HepG2 (cell line): ENCODE measurements at regions not wholly inside any gene's neighbourhood (a gene's known extent, or its start where the extent isn't known, plus 50 kb on each side); places are given as distances from the start of the nearest gene placed in this dataset.

ENCODE experiments used
- ATAC-seq: fragments of 200-7000 bp; cut with Tn5 transposase; 3 replicates; pipeline ENCODE4 v1.9.1; 2020; ENCODE audit warnings: mild to moderate bottlenecking, moderate library complexity
- BruUV-seq: library from RNA; stranded (reverse); fragments of 400-500 nt; replicated peaks from 2 replicates; lab custom pipeline; 2021; lab: Mats Ljungman, UMichigan
- CTCF ChIA-PET: fragments of 300-600 bp; formaldehyde crosslinking; extraction: SDS; loops from one replicate; lab custom pipeline; 2021; ENCODE audit warnings: low total read pairs, inconsistent platforms, low intra/inter-chr PET ratio; lab: Yijun Ruan, JAX
- POLR2A ChIA-PET: fragments of 350-600 bp; sonication (Branson Sonifier 250); formaldehyde crosslinking; loops from one replicate; lab custom pipeline; 2020; ENCODE audit warnings: antibody characterized with exemption, inconsistent platforms; lab: Yijun Ruan, JAX
- DNase-seq: peaks from one replicate; pipeline ENCODE4 v3.0.0-alpha.2; 2015; ENCODE audit warnings: low spot score
- FAIRE-seq: peaks from 3 replicates; lab custom pipeline; 2011; peaks lifted over from hg19 to GRCh38; lab: Jason Lieb, UNC
- H2AFZ ChIP-seq: one replicate; pipeline ENCODE4 v1.6.1; 2011; ENCODE audit warnings: low read length, inconsistent platforms
- H3K27ac ChIP-seq: fragments of 300-600 bp; 3 replicates; pipeline ENCODE4 v1.8.0; 2011; ENCODE audit warnings: mixed run types, mild to moderate bottlenecking, mixed read lengths, low read length, inconsistent platforms; ENCODE audit not compliant: insufficient read depth; ENCODE audit errors: extremely low read length
- H3K27me3 ChIP-seq, 2 experiments: fragments of 200-600 bp in 1 of 2; 2 replicates in 1 of 2; 3 replicates in 1 of 2; pipeline versions ENCODE4 v1.6.0 to v1.8.0; 2011; ENCODE audit warnings: low read length in 2 of 2, mild to moderate bottlenecking in 2 of 2, moderate library complexity in 2 of 2, inconsistent platforms in 1 of 2; ENCODE audit not compliant: insufficient read depth in 2 of 2, control insufficient read depth in 1 of 2
- H3K36me3 ChIP-seq, 2 experiments: fragments of 200-600 bp in 1 of 2; replicated peaks in 1 of 2; 2 replicates in 1 of 2; 3 replicates in 1 of 2; pipeline versions ENCODE4 v1.5.1 to v1.8.0; 2011; ENCODE audit warnings: low read length in 2 of 2, inconsistent platforms in 1 of 2; ENCODE audit not compliant: insufficient read depth in 2 of 2, control insufficient read depth in 1 of 2
- H3K4me1 ChIP-seq: 2 replicates; pipeline ENCODE4 v1.5.1; 2012; ENCODE audit warnings: low read length, inconsistent platforms; ENCODE audit not compliant: insufficient read depth
- H3K4me2 ChIP-seq: 2 replicates; pipeline ENCODE4 v1.6.0; 2011; ENCODE audit warnings: low read depth, low read length, inconsistent platforms
- H3K4me3 ChIP-seq, 3 experiments: fragments of 200-600 bp in 1 of 3; sonication (generic), shearing (Covaris generic) in 1 of 3; replicated peaks in 1 of 3; 2 replicates each; pipeline ENCODE4 v1.5.1; 2011 to 2016; ENCODE audit warnings: low read length in 3 of 3, inconsistent platforms in 2 of 3, low read depth in 2 of 3, mild to moderate bottlenecking in 2 of 3, control low read depth in 1 of 3, mixed read lengths in 1 of 3; ENCODE audit not compliant: insufficient read depth in 1 of 3
- H3K79me2 ChIP-seq: one replicate; pipeline ENCODE4 v1.6.1; 2011; ENCODE audit warnings: low read length, inconsistent platforms; ENCODE audit not compliant: insufficient read depth
- H3K9ac ChIP-seq: 2 replicates; pipeline ENCODE4 v1.6.0; 2011; ENCODE audit warnings: mild to moderate bottlenecking, low read depth, low read length, inconsistent platforms; ENCODE audit not compliant: insufficient read depth
- H3K9me3 ChIP-seq: 2 replicates; pipeline ENCODE4 v1.5.1; 2012; ENCODE audit warnings: mild to moderate bottlenecking, low read length
- H4K20me1 ChIP-seq: 2 replicates; pipeline ENCODE4 v1.6.0; 2011; ENCODE audit warnings: inconsistent platforms, mild to moderate bottlenecking, low read length, moderate library complexity; ENCODE audit not compliant: insufficient read depth
- AKAP8 ChIP-seq: sonication (generic); formaldehyde crosslinking; IDR thresholded peaks from 2 replicates; pipeline ENCODE4 v1.5.1; 2020; ENCODE audit warnings: mild to moderate bottlenecking, missing genetic modification reagents
- CBX2 ChIP-seq, 2 experiments: fragments of 200-600 bp in 1 of 2; sonication (generic); formaldehyde crosslinking in 1 of 2; IDR thresholded peaks; 2 replicates each; pipeline versions ENCODE4 v1.7.0 to v1.8.1; 2018 to 2022; ENCODE audit warnings: low read depth in 2 of 2, low read length in 1 of 2, mild to moderate bottlenecking in 1 of 2, missing genetic modification reagents in 1 of 2
- ELF3 ChIP-seq: IDR thresholded peaks from 2 replicates; pipeline ENCODE4 v1.6.1; 2016; ENCODE audit warnings: missing genetic modification reagents, missing compliant biosample characterization
- HIC2 ChIP-seq: sonication (generic); formaldehyde crosslinking; IDR thresholded peaks from 2 replicates; pipeline ENCODE4 v1.9.0; 2022; ENCODE audit warnings: low read depth, missing genetic modification reagents
- KAT7 ChIP-seq: IDR thresholded peaks from 2 replicates; pipeline ENCODE4 v1.6.1; 2018; ENCODE audit warnings: borderline replicate concordance, missing compliant biosample characterization
- KLF11 ChIP-seq: IDR thresholded peaks from 2 replicates; pipeline ENCODE4 v1.6.1; 2016; ENCODE audit warnings: missing compliant biosample characterization
- MED8 ChIP-seq: sonication (generic); formaldehyde crosslinking; IDR thresholded peaks from 2 replicates; pipeline ENCODE4 v1.8.1; 2023; ENCODE audit warnings: mild to moderate bottlenecking, missing genetic modification reagents; ENCODE audit not compliant: insufficient replicate concordance
- MTA3 ChIP-seq: sonication (generic); formaldehyde crosslinking; IDR thresholded peaks from 2 replicates; pipeline ENCODE4 v1.4.0; 2020; ENCODE audit warnings: missing genetic modification reagents
- POLR2A ChIP-seq, 2 experiments: IDR thresholded peaks; 2 replicates each; pipeline ENCODE4 v1.6.1; 2011; ENCODE audit warnings: low read depth in 2 of 2, low read length in 2 of 2, mild to moderate bottlenecking in 1 of 2, moderate library complexity in 1 of 2; ENCODE audit not compliant: insufficient read depth in 1 of 2
- ZNF329 ChIP-seq: sonication (generic); formaldehyde crosslinking; IDR thresholded peaks from 2 replicates; pipeline ENCODE4 v1.9.0; 2021; ENCODE audit warnings: low read depth, mild to moderate bottlenecking, missing genetic modification reagents
- ZNF567 ChIP-seq: sonication (generic); formaldehyde crosslinking; IDR thresholded peaks from 2 replicates; pipeline ENCODE4 v1.8.1; 2023; ENCODE audit warnings: mild to moderate bottlenecking, missing genetic modification reagents, borderline replicate concordance
- ZNF709 ChIP-seq: sonication (generic); formaldehyde crosslinking; IDR thresholded peaks from 2 replicates; pipeline ENCODE4 v1.5.0; 2020; ENCODE audit warnings: mild to moderate bottlenecking, missing genetic modification reagents
- WGBS: methylation state at CpG from one replicate; pipeline ENCODE4 v1.1.6; 2017; ENCODE audit warnings: low lambda C conversion rate; 5-methylcytosine and 5-hydroxymethylcytosine counted together
- in situ Hi-C: cut with HindIII; loops from 2 replicates; pipeline ENCODE4 v1.10.0; 2017; ENCODE audit warnings: low pct_unique_long_range_greater_than_20kb; ENCODE audit not compliant: extremely low pct_ligation_motif_present
- intact Hi-C: fragments of 100-400 bp; cut with micrococcal nuclease; formaldehyde crosslinking; loops from one replicate; pipeline ENCODE4 v1.10.0; 2022; ENCODE audit not compliant: unreplicated experiment
- TF ChIP-seq, protein P1 (sequence below): sonication (generic); formaldehyde crosslinking; conservative IDR thresholded peaks from 2 replicates; pipeline ENCODE4 v1.4.0; 2020; ENCODE audit warnings: missing genetic modification reagents
- TF ChIP-seq, protein P2 (sequence below): sonication (generic); formaldehyde crosslinking; IDR thresholded peaks from 2 replicates; pipeline ENCODE4 v1.8.1; 2023; ENCODE audit warnings: mild to moderate bottlenecking, moderate library complexity, missing genetic modification reagents
- TF ChIP-seq, protein P3 (sequence below): sonication (generic); formaldehyde crosslinking; IDR thresholded peaks from 2 replicates; pipeline ENCODE4 v1.4.0; 2020; ENCODE audit warnings: mild to moderate bottlenecking, missing genetic modification reagents

DNA sequence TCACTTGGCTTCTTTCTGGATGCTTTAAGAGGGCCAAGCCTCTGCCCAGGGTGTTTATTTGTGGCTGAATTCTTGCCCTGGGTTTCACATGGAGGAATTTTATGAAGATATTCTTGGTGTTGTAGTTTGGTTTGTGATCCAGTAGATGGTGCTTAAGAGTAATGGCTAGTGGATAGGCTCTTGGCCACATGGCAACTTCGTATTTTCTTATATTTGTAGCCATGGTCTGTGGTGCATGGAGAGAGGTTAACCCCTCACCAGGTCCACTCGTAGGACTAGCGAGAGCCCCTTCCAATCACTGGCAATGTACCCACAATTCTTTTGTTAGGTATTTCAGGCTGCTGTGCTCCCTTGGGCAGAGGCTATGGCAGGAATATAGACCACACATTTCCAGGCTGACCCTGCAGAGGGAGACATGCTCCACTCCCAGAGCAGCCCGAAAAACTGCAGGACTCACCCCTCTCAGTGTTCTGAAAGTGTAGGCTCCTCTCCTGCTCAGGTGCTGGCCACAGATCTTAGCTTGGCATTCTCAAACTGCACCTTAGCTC lies 582.1 kb upstream of the SETBP1 start:
- TF ChIP-seq CBX2 (IDR thresholded peaks at IDR 0.05; ENCODE audit: low read depth, low read length) (no peak), CBX2 (CRISPR knock-in tag; IDR thresholded peaks at IDR 0.05; ENCODE audit: low read depth) (no peak), KLF11 (CRISPR knock-in tag) (no peak), MTA3 (CRISPR knock-in tag) (no peak)
- TF ChIP-seq, protein P1, sequence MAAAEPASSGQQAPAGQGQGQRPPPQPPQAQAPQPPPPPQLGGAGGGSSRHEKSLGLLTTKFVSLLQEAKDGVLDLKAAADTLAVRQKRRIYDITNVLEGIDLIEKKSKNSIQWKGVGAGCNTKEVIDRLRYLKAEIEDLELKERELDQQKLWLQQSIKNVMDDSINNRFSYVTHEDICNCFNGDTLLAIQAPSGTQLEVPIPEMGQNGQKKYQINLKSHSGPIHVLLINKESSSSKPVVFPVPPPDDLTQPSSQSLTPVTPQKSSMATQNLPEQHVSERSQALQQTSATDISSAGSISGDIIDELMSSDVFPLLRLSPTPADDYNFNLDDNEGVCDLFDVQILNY (CRISPR knock-in tag), result no peak
- TF ChIP-seq, all 625 proteins: peak for 0
- Histone ChIP-seq H3K9ac (no peak overlapping the region), H4K20me1 (no peaks in the 10 kb centered on the region), H3K4me2 (no peak overlapping the region), H3K27ac (no peak overlapping the region), H2AFZ (no peak overlapping the region), H3K4me1 (no peaks in the 10 kb centered on the region), H3K27me3 (no peaks in the 10 kb centered on the region), H3K79me2 (no peaks in the 10 kb centered on the region), H3K36me3 (no peaks in the 10 kb centered on the region), H3K9me3 (peaks cover 45% of the 10 kb centered on the region), H3K4me3 (no peak overlapping the region)
- ChIA-PET CTCF (no interaction called here), POLR2A (no interaction called here)
- in situ Hi-C loops, result no loop called here
- DNase-seq, result no peak
- BruUV-seq, result no TSS peak
- no peak for FAIRE-seq
- 9% methylated on average over 3 of the region's 4 CpGs for WGBS
- intact Hi-C loops, result no loop called here
- peak; percentile 43; the same call in 1 of the 3 replicates for ATAC-seq

- POLR2A ChIA-PET, result no interaction called here
- H2AFZ ChIP-seq, result no peak overlapping the region
- no peaks in the 10 kb centered on the region for H3K79me2 ChIP-seq
- intact Hi-C loops, result no loop called here
- no peak for DNase-seq
- peaks cover 34% of the 10 kb centered on the region for H3K9me3 ChIP-seq
- no peaks in the 10 kb centered on the region for H3K4me1 ChIP-seq
- 0% methylated on average over 2 of the region's 2 CpGs for WGBS
- no peaks in the 10 kb centered on the region for H3K27me3 ChIP-seq
- H3K36me3 ChIP-seq, result no peaks in the 10 kb centered on the region
- no peak for ATAC-seq
- no peak for TF ChIP-seq KAT7 (CRISPR knock-in tag)
- no peak for TF ChIP-seq ZNF709 (CRISPR knock-in tag)
- no peak for TF ChIP-seq ZNF567 (CRISPR knock-in tag)
- TF ChIP-seq, protein P2, sequence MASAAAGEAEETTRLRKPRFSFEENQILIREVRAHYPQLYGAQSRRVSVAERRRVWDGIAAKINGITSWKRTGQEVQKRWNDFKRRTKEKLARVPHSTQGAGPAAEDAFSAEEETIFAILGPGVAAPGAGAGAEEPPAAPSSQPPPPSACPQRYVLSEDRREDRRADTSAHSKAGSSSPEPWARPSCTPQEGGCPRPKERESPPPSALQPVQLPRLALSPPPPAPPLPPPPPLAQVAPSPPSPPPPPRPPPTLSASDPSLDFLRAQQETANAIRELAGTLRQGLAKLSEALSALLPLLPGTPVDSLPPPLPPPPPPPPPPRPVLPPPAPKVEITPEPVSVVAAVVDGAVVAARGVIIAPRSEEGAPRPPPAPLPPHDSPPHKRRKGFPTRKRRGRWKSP (CRISPR knock-in tag), result no peak
- TF ChIP-seq, protein P3, sequence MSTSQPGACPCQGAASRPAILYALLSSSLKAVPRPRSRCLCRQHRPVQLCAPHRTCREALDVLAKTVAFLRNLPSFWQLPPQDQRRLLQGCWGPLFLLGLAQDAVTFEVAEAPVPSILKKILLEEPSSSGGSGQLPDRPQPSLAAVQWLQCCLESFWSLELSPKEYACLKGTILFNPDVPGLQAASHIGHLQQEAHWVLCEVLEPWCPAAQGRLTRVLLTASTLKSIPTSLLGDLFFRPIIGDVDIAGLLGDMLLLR (CRISPR knock-in tag), result no peak
- no peak for TF ChIP-seq MED8
- TF ChIP-seq POLR2A (IDR thresholded peaks at IDR 0.05; ENCODE audit: insufficient read depth in 1 of 2, low read depth in 2 of 2, low read length in 2 of 2), result no peak
- TF ChIP-seq HIC2 (CRISPR knock-in tag), result no peak
- TF ChIP-seq AKAP8, result no peak
- TF ChIP-seq ZNF329, result no peak
- no peak for TF ChIP-seq ELF3 (CRISPR knock-in tag)
- in situ Hi-C loops, result no loop called here
- CTCF ChIA-PET, result no interaction called here
- FAIRE-seq, result no peak
- no peaks in the 10 kb centered on the region for H4K20me1 ChIP-seq
- H3K4me3 ChIP-seq, result no peak overlapping the region
- BruUV-seq, result no TSS peak
- no peak overlapping the region for H3K9ac ChIP-seq
- no peak overlapping the region for H3K27ac ChIP-seq
- no peak overlapping the region for H3K4me2 ChIP-seq
These were observed 573.5 kb upstream of the SETBP1 start for GRCh38 chr18:44107187-44107586.
